ENCODE measurements at regions not wholly inside any gene's neighbourhood (a gene's known extent, or its start where the extent isn't known, plus 50 kb on each side); places are given as distances from the start of the nearest gene placed in this dataset.

GRCh38 chr15:35605764-35606449 is 59.9 kb upstream of the DPH6 start (continued):
- TF ChIP-seq ZBTB40 (IDR thresholded peaks at IDR 0.05; ENCODE audit: borderline replicate concordance), result no peak
- no peak for TF ChIP-seq PML (IDR thresholded peaks at IDR 0.05; ENCODE audit: low read length)
- no peak for TF ChIP-seq MYB (IDR thresholded peaks at IDR 0.05; ENCODE audit: borderline replicate concordance, low read depth, low read length)
- no peak for TF ChIP-seq GATAD2B (conservative IDR thresholded peaks at IDR 0.05; ENCODE audit: low read depth)

- DNase-seq (ENCODE audit: low read depth, low spot score), result no peak
- SMC1A ChIA-PET (ENCODE audit: uncharacterized antibody, unreplicated experiment), result interaction anchor here (0.9 kb wide), 1 partner anchor 61 kb away, joined by 5 read pairs; no protein-coding TSS in a partner anchor
- ATAC-seq, result peak; percentile 20; the same call in 1 of the 3 replicates
- FAIRE-seq, result no peak
- POLR2A ChIA-PET, result no interaction called here
- no peak overlapping the region for H3K4me3 ChIP-seq
- H3K36me3 ChIP-seq (ENCODE audit: control insufficient read depth in 2 of 2, insufficient read depth in 2 of 2, low read length in 1 of 2), result no peaks in the 10 kb centered on the region
- CTCF ChIA-PET, result interaction anchor here (1.1 kb wide), 1 partner anchor 10 kb away, joined by 4 read pairs; no protein-coding TSS in a partner anchor
- intact Hi-C loops (cut with micrococcal nuclease; ENCODE audit: unreplicated experiment) (no loop called here), in situ Hi-C loops (cut with MboI) (no loop called here)
- H3K9me3 ChIP-seq (replicated peaks; ENCODE audit: control insufficient read depth, insufficient read depth, low read length), result no peaks in the 10 kb centered on the region
- no peaks in the 10 kb centered on the region for H3K79me2 ChIP-seq (ENCODE audit: control insufficient read depth, insufficient read depth, low read length)
- WGBS (ENCODE audit: insufficient coverage, insufficient replicate concordance, low lambda C conversion rate, missing lambda C conversion rate), result 33% methylated on average over 3 of the region's 3 CpGs
- H2AFZ ChIP-seq (ENCODE audit: control insufficient read depth, low read depth, low read length), result no peak overlapping the region
- RAD21 ChIA-PET (ENCODE audit: unreplicated experiment), result no interaction called here
- H4K20me1 ChIP-seq (ENCODE audit: control insufficient read depth, insufficient read depth), result no peaks in the 10 kb centered on the region
- no peaks in the 10 kb centered on the region for H3K27me3 ChIP-seq (replicated peaks in 1 of 2; ENCODE audit: control insufficient read depth in 2 of 2, insufficient read depth in 2 of 2, low read length in 1 of 2)
- no TSS peak for BruUV-seq (replicated peaks)
- H3K4me2 ChIP-seq (ENCODE audit: control insufficient read depth, insufficient read depth), result no peak overlapping the region
- TF ChIP-seq ZNF687 (IDR thresholded peaks at IDR 0.05), result no peak
- TF ChIP-seq NFIC (IDR thresholded peaks at IDR 0.05; ENCODE audit: low read depth, low read length), result no peak
- no peak for TF ChIP-seq BRCA1 (IDR thresholded peaks at IDR 0.05; ENCODE audit: low read depth, low read length)
- no peak for TF ChIP-seq MEF2A (IDR thresholded peaks at IDR 0.05; ENCODE audit: insufficient read depth, low read depth, low read length)
- no peak for TF ChIP-seq MTA3 (IDR thresholded peaks at IDR 0.05; ENCODE audit: borderline replicate concordance, low read length)
- no peak for TF ChIP-seq RCOR1 (conservative IDR thresholded peaks at IDR 0.05; ENCODE audit: low read depth, low read length)
- H3K27ac ChIP-seq (ENCODE audit: control insufficient read depth, insufficient read depth), result no peak overlapping the region
- no peaks in the 10 kb centered on the region for H3K4me1 ChIP-seq (ENCODE audit: control insufficient read depth, insufficient read depth, low read length)
- H3K9ac ChIP-seq (ENCODE audit: control insufficient read depth, insufficient read depth, low read length), result no peak overlapping the region
Observed at GRCh38 chr15:35606450-35606779, 60.5 kb upstream of the DPH6 start.

Data from GM12878 (cell line).